ENCODE measurements at regions not wholly inside any gene's neighbourhood (a gene's known extent, or its start where the extent isn't known, plus 50 kb on each side); places are given as distances from the start of the nearest gene placed in this dataset.

- TF ChIP-seq CTCF (IDR thresholded peaks at IDR 0.05) (no peak), POLR2A (IDR thresholded peaks at IDR 0.05) (no peak)
- no peaks in the 10 kb centered on the region for H3K4me1 ChIP-seq (replicated peaks in 1 of 2)
- intact Hi-C loops (cut with DNase I) = no loop called here
- 67 to 76% (median 71%) methylated on average over 9 of the region's 9 CpGs for WGBS, 4 donors
- H3K9me3 ChIP-seq (replicated peaks in 1 of 3) = no peaks in the 10 kb centered on the region
- H3K36me3 ChIP-seq (replicated peaks in 1 of 2) = no peaks in the 10 kb centered on the region
- no peak overlapping the region for H3K4me3 ChIP-seq
- DNase-seq = no peak
- no peaks in the 10 kb centered on the region for H3K27me3 ChIP-seq
- no peak overlapping the region for H3K27ac ChIP-seq
Measured at GRCh38 chr3:76352511-76353284, 567.3 kb upstream of the ZNF717 start.

GRCh38 chr3:76353683-76354082, 568.3 kb upstream of the ZNF717 start:
- no peak overlapping the region for H3K27ac ChIP-seq
- DNase-seq = no peak
- 51 to 61% (median 57%) methylated on average over 9 of the region's 9 CpGs for WGBS, 4 donors
- no peak overlapping the region for H3K4me3 ChIP-seq
- TF ChIP-seq CTCF (IDR thresholded peaks at IDR 0.05) = no peak
- no peak for TF ChIP-seq POLR2A (IDR thresholded peaks at IDR 0.05)
- H3K36me3 ChIP-seq (replicated peaks in 1 of 2) = no peaks in the 10 kb centered on the region
- no peaks in the 10 kb centered on the region for H3K4me1 ChIP-seq (replicated peaks in 1 of 2)
- no peaks in the 10 kb centered on the region for H3K27me3 ChIP-seq
- no peaks in the 10 kb centered on the region for H3K9me3 ChIP-seq (replicated peaks in 1 of 3)
- intact Hi-C loops (cut with DNase I) = no loop called here

- Histone ChIP-seq H3K36me3 (replicated peaks in 1 of 2) (no peaks in the 10 kb centered on the region), H3K9me3 (replicated peaks in 1 of 3) (peaks cover 0 to 5% (median 0%) of the 10 kb centered on the region in 3 donors), H3K27me3 (no peaks in the 10 kb centered on the region), H3K4me1 (replicated peaks in 1 of 2) (no peaks in the 10 kb centered on the region), H3K27ac (no peak overlapping the region), H3K4me3 (no peak overlapping the region)
- TF ChIP-seq POLR2A (IDR thresholded peaks at IDR 0.05) = no peak
- no peak for TF ChIP-seq CTCF (IDR thresholded peaks at IDR 0.05)
- intact Hi-C loops (cut with DNase I) = no loop called here
- no peak for DNase-seq
- WGBS, 4 donors = 60 to 86% (median 70%) methylated on average over 1 of the region's 1 CpG
Measured at GRCh38 chr3:76361010-76361409, 575.7 kb upstream of the ZNF717 start.

- no peak overlapping the region for H3K4me3 ChIP-seq
- no peaks in the 10 kb centered on the region for H3K36me3 ChIP-seq (replicated peaks in 1 of 2)
- no peak overlapping the region for H3K27ac ChIP-seq
- H3K9me3 ChIP-seq (replicated peaks in 1 of 3) = peaks cover 0 to 5% (median 0%) of the 10 kb centered on the region in 3 donors
- no peaks in the 10 kb centered on the region for H3K4me1 ChIP-seq (replicated peaks in 1 of 2)
- WGBS, 4 donors = 71 to 76% (median 74%) methylated on average over 6 of the region's 6 CpGs
- DNase-seq = no peak
- TF ChIP-seq CTCF (IDR thresholded peaks at IDR 0.05) (no peak), POLR2A (IDR thresholded peaks at IDR 0.05) (no peak)
- H3K27me3 ChIP-seq = no peaks in the 10 kb centered on the region
- intact Hi-C loops (cut with DNase I) = no loop called here
Measured at GRCh38 chr3:76362643-76363042, 577.3 kb upstream of the ZNF717 start.
